Spleen (tissue), 11 donors: ENCODE measurements at regions not wholly inside any gene's neighbourhood (a gene's known extent, or its start where the extent isn't known, plus 50 kb on each side); places are given as distances from the start of the nearest gene placed in this dataset.

Experiments
- DNase-seq: peaks from one replicate; pipeline ENCODE4 v3.0.0-alpha.2; 2020
- H3K27ac ChIP-seq, 8 donors: fragments of 200-600 bp; sonication (generic) in 7 of 8; 1 replicate in 4 of 8; 2 replicates in 4 of 8; pipeline versions ENCODE4 v1.5.0 to v1.8.0; 2016 to 2021; ENCODE audit warnings: inconsistent platforms in 4 of 8, mild to moderate bottlenecking in 4 of 8, moderate library complexity in 1 of 8
- H3K27me3 ChIP-seq, 7 donors: fragments of 200-600 bp; sonication (generic) in 6 of 7; replicated peaks in 1 of 7; 1 replicate in 4 of 7; 2 replicates in 3 of 7; pipeline versions ENCODE4 v1.5.0 to v1.8.0; 2016 to 2021; ENCODE audit warnings: inconsistent platforms in 3 of 7, mild to moderate bottlenecking in 1 of 7
- H3K36me3 ChIP-seq, 6 donors: fragments of 200-600 bp; sonication (generic) in 5 of 6; 1 replicate in 4 of 6; 2 replicates in 2 of 6; pipeline versions ENCODE4 v1.5.0 to v1.8.0; 2016 to 2021; ENCODE audit warnings: inconsistent platforms in 2 of 6
- H3K4me1 ChIP-seq, 6 donors: fragments of 200-600 bp; sonication (generic) in 5 of 6; 1 replicate in 3 of 6; 2 replicates in 3 of 6; pipeline versions ENCODE4 v1.5.0 to v1.8.0; 2016 to 2021; ENCODE audit warnings: inconsistent platforms in 3 of 6
- H3K4me3 ChIP-seq, 8 donors: fragments of 200-600 bp; sonication (generic) in 7 of 8; 1 replicate in 4 of 8; 2 replicates in 4 of 8; pipeline versions ENCODE4 v1.5.0 to v1.8.0; 2016 to 2021; ENCODE audit warnings: inconsistent platforms in 4 of 8, mild to moderate bottlenecking in 4 of 8, moderate library complexity in 2 of 8
- H3K9me3 ChIP-seq, 8 donors: fragments of 200-600 bp; sonication (generic) in 7 of 8; 1 replicate in 4 of 8; 2 replicates in 4 of 8; pipeline versions ENCODE4 v1.5.0 to v1.8.0; 2016 to 2021; ENCODE audit warnings: inconsistent platforms in 4 of 8
- CTCF ChIP-seq, 11 experiments: fragments of 200-600 bp in 7 of 11; fragments of 450-650 bp in 4 of 11; sonication (generic) in 4 of 11; IDR thresholded peaks in 8 of 11; conservative IDR thresholded peaks in 3 of 11; 1 replicate in 7 of 11; 2 replicates in 4 of 11; pipeline versions ENCODE4 v1.4.0 to v1.8.0; 2016 to 2021; ENCODE audit warnings: antibody characterized with exemption in 11 of 11, inconsistent platforms in 4 of 11, mild to moderate bottlenecking in 1 of 11
- POLR2A ChIP-seq, 3 donors: fragments of 450-650 bp; IDR thresholded peaks; one replicate each; pipeline ENCODE4 v1.5.1; 2017; ENCODE audit warnings: antibody characterized with exemption in 3 of 3, mild to moderate bottlenecking in 1 of 3
- POLR2AphosphoS5 ChIP-seq, 3 donors: sonication (generic); formaldehyde crosslinking; IDR thresholded peaks; one replicate each; pipeline ENCODE4 v1.5.1; 2017; ENCODE audit warnings: antibody characterized with exemption in 3 of 3
- WGBS, 5 donors: extraction: QIAGEN DNeasy Blood & Tissue Kit in 3 of 5; methylation state at CpG; one replicate each; pipeline versions ENCODE4 v1.1.5 to v1.1.7; 2013 to 2018; 5-methylcytosine and 5-hydroxymethylcytosine counted together
- intact Hi-C: fragments of 100-400 bp; cut with DNase I; formaldehyde crosslinking; loops from one replicate; pipeline ENCODE4 v1.15.0; 2023; ENCODE audit warnings: low total_unique reads
- donor health status: healthy with polysubstance abuse.
- donor health status: DM: no; HTN: no; CAD: no; lungs with moderate emphysema.
- donor health status: DM: no; HTN: no; CAD: no.
- donor health status: Bipolar disorder and iron deficiency.
- donor health status: healthy.
- donor health status: DM: no; HTN: no; CAD: no.
- donor health status: DM: yes; HTN: yes; CAD: no.

GRCh38 chr9:126152622-126153362 is 173.8 kb upstream of the MVB12B start:
- intact Hi-C loops, result no loop called here
- Histone ChIP-seq H3K27me3 (peaks cover 0 to 24% (median 0%) of the 10 kb centered on the region in 7 donors), H3K4me1 (peaks cover 0 to 10% (median 0%) of the 10 kb centered on the region in 6 donors), H3K9me3 (no peaks in the 10 kb centered on the region), H3K27ac (no peak overlapping the region), H3K36me3 (no peaks in the 10 kb centered on the region), H3K4me3 (no peak overlapping the region)
- DNase-seq, result no peak
- 75 to 84% (median 80%) methylated on average over 3 of the region's 3 CpGs for WGBS, 5 donors
- TF ChIP-seq POLR2AphosphoS5 (IDR thresholded peaks at IDR 0.05) (no peak), POLR2A (IDR thresholded peaks at IDR 0.05) (no peak), CTCF (IDR thresholded peaks at IDR 0.05 in 8 of 11, conservative IDR thresholded peaks at IDR 0.05 in 3 of 11) (no peak)

GRCh38 chr9:126153382-126153781 is 173.2 kb upstream of the MVB12B start:
- no peak overlapping the region for H3K27ac ChIP-seq
- H3K36me3 ChIP-seq, result no peaks in the 10 kb centered on the region
- H3K4me1 ChIP-seq, result peaks cover 0 to 10% (median 0%) of the 10 kb centered on the region in 6 donors
- 68 to 83% (median 74%) methylated on average over 6 of the region's 6 CpGs for WGBS, 5 donors
- no peak for TF ChIP-seq POLR2AphosphoS5 (IDR thresholded peaks at IDR 0.05)
- no peak for TF ChIP-seq CTCF (IDR thresholded peaks at IDR 0.05 in 8 of 11, conservative IDR thresholded peaks at IDR 0.05 in 3 of 11)
- TF ChIP-seq POLR2A (IDR thresholded peaks at IDR 0.05), result no peak
- intact Hi-C loops, result no loop called here
- DNase-seq, result no peak
- peaks cover 0 to 25% (median 0%) of the 10 kb centered on the region in 7 donors for H3K27me3 ChIP-seq
- no peaks in the 10 kb centered on the region for H3K9me3 ChIP-seq
- H3K4me3 ChIP-seq, result no peak overlapping the region

- DNase-seq, result peak; percentile 37
- intact Hi-C loops, result no loop called here
- no peak overlapping the region for H3K27ac ChIP-seq
- no peak for TF ChIP-seq POLR2AphosphoS5 (IDR thresholded peaks at IDR 0.05)
- no peak for TF ChIP-seq CTCF (IDR thresholded peaks at IDR 0.05 in 8 of 11, conservative IDR thresholded peaks at IDR 0.05 in 3 of 11)
- no peak for TF ChIP-seq POLR2A (IDR thresholded peaks at IDR 0.05)
- no peak overlapping the region for H3K4me3 ChIP-seq
- no peaks in the 10 kb centered on the region for H3K36me3 ChIP-seq
- peaks cover 0 to 25% (median 0%) of the 10 kb centered on the region in 7 donors for H3K27me3 ChIP-seq
- H3K9me3 ChIP-seq, result no peaks in the 10 kb centered on the region
- 79 to 87% (median 85%) methylated on average over 9 to 10 of the region's 10 CpGs for WGBS, 5 donors
- peaks cover 0 to 10% (median 0%) of the 10 kb centered on the region in 6 donors for H3K4me1 ChIP-seq
Observed at GRCh38 chr9:126154182-126154827, 172.3 kb upstream of the MVB12B start.

- Histone ChIP-seq H3K4me3 (no peak overlapping the region), H3K27me3 (peaks cover 0 to 25% (median 0%) of the 10 kb centered on the region in 7 donors), H3K9me3 (no peaks in the 10 kb centered on the region), H3K36me3 (no peaks in the 10 kb centered on the region), H3K27ac (no peak overlapping the region), H3K4me1 (peaks cover 0 to 10% (median 0%) of the 10 kb centered on the region in 6 donors)
- intact Hi-C loops, result no loop called here
- DNase-seq, result peak; percentile 32
- TF ChIP-seq CTCF (IDR thresholded peaks at IDR 0.05 in 8 of 11, conservative IDR thresholded peaks at IDR 0.05 in 3 of 11) (no peak), POLR2A (IDR thresholded peaks at IDR 0.05) (no peak), POLR2AphosphoS5 (IDR thresholded peaks at IDR 0.05) (no peak)
- WGBS, 5 donors, result 74 to 85% (median 82%) methylated on average over 5 of the region's 5 CpGs
Observed at GRCh38 chr9:126154869-126155268, 171.8 kb upstream of the MVB12B start.
